A673 (cell line): ENCODE measurements at regions not wholly inside any gene's neighbourhood (a gene's known extent, or its start where the extent isn't known, plus 50 kb on each side); places are given as distances from the start of the nearest gene placed in this dataset.

Source experiments
- EZH2 ChIP-seq: fragments of 200-600 bp; sonication (generic); IDR thresholded peaks from 2 replicates; pipeline ENCODE4 v1.6.1; 2017; ENCODE audit warnings: borderline replicate concordance, low read depth, mild to moderate bottlenecking, mixed read lengths, antibody characterized with exemption, low read length; ENCODE audit not compliant: poor library complexity, severe bottlenecking
- TF ChIP-seq, protein P1 (sequence below): fragments of 300-800, 200-600 bp; sonication (generic); conservative IDR thresholded peaks from 2 replicates; pipeline ENCODE4 v1.5.1; 2017; ENCODE audit warnings: low read depth, mild to moderate bottlenecking, antibody characterized with exemption, low read length, moderate library complexity, mixed read lengths

GRCh38 chr6:47897247-47897646 is 115.4 kb downstream of the OPN5 start:
- TF ChIP-seq EZH2: no peak
- TF ChIP-seq, protein P1, sequence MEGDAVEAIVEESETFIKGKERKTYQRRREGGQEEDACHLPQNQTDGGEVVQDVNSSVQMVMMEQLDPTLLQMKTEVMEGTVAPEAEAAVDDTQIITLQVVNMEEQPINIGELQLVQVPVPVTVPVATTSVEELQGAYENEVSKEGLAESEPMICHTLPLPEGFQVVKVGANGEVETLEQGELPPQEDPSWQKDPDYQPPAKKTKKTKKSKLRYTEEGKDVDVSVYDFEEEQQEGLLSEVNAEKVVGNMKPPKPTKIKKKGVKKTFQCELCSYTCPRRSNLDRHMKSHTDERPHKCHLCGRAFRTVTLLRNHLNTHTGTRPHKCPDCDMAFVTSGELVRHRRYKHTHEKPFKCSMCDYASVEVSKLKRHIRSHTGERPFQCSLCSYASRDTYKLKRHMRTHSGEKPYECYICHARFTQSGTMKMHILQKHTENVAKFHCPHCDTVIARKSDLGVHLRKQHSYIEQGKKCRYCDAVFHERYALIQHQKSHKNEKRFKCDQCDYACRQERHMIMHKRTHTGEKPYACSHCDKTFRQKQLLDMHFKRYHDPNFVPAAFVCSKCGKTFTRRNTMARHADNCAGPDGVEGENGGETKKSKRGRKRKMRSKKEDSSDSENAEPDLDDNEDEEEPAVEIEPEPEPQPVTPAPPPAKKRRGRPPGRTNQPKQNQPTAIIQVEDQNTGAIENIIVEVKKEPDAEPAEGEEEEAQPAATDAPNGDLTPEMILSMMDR: no peak
